ENCODE measurements at regions not wholly inside any gene's neighbourhood (a gene's known extent, or its start where the extent isn't known, plus 50 kb on each side); places are given as distances from the start of the nearest gene placed in this dataset.

GRCh38 chr10:44032216-44032615, 352.7 kb downstream of the CXCL12 start:
- TF ChIP-seq CTCF (IDR thresholded peaks at IDR 0.05) = no peak
- H3K9me3 Mint-ChIP-seq = no peaks in the 10 kb centered on the region
- no peak overlapping the region for H3K27ac ChIP-seq (ENCODE audit: low read depth in 1 of 2, low read length in 2 of 2)
- no peaks in the 10 kb centered on the region for H3K9me3 ChIP-seq (ENCODE audit: control insufficient read depth in 1 of 2, insufficient read depth in 1 of 2, low read length in 2 of 2)
- POLR2A ChIA-PET = no interaction called here
- ATAC-seq (ENCODE audit: poor library complexity) (no peak), DNase-seq (no peak)
- H3K4me3 ChIP-seq (ENCODE audit: low read length) = no peak overlapping the region
- H3K36me3 Mint-ChIP-seq (ENCODE audit: low read depth) = no peaks in the 10 kb centered on the region
- H3K36me3 ChIP-seq (ENCODE audit: insufficient read depth, low read length) = no peaks in the 10 kb centered on the region
- no peak overlapping the region for H3K27ac Mint-ChIP-seq
- peaks cover 17% of the 10 kb centered on the region for H3K27me3 Mint-ChIP-seq
- no peaks in the 10 kb centered on the region for H3K4me1 Mint-ChIP-seq (ENCODE audit: low read depth)
- no peaks in the 10 kb centered on the region for H3K4me1 ChIP-seq (ENCODE audit: insufficient read depth, low read length)
- CTCF ChIA-PET = no interaction called here
- no peak overlapping the region for H3K4me3 Mint-ChIP-seq
- intact Hi-C loops (cut with DNase I, micrococcal nuclease) = loop anchor here in 1 of 2 experiments (5.0 kb wide), 1 partner anchor 340 kb away; no protein-coding TSS in a partner anchor
- peaks cover 0 to 4% of the 10 kb centered on the region in 2 experiments for H3K27me3 ChIP-seq (ENCODE audit: control insufficient read depth in 1 of 2, insufficient read depth in 2 of 2, low read length in 2 of 2)

DNA sequence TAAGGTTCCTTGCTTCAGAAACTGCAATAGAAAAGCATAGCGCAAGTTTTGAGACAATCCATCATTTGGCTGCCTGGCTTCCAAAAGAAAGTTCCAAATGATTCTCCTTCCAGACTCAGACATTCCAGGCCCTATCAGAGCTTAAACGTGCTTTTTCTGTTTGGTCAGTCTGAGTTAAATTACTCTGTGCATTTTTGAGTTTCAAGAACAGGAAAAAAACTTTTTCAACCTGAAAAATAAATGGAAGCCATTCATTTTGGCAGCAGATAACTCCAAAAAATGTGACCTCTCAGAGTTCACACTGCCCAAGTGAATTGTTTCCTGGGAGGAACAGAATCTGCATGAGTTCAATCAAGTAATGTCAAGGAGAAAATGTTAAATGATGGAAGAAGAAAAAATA, 354.2 kb downstream of the CXCL12 start:
- no peaks in the 10 kb centered on the region for H3K4me1 ChIP-seq (ENCODE audit: insufficient read depth, low read length)
- peaks cover 0 to under 1% of the 10 kb centered on the region in 2 experiments for H3K27me3 ChIP-seq (ENCODE audit: control insufficient read depth in 1 of 2, insufficient read depth in 2 of 2, low read length in 2 of 2)
- intact Hi-C loops (cut with DNase I, micrococcal nuclease) = loop anchor here (1.0 to 5.0 kb wide), 4 partner anchors 338 to 359 kb away; no protein-coding TSS in a partner anchor
- no peak overlapping the region for H3K27ac ChIP-seq (ENCODE audit: low read depth in 1 of 2, low read length in 2 of 2)
- H3K27me3 Mint-ChIP-seq = peaks cover 23% of the 10 kb centered on the region
- no peak overlapping the region for H3K27ac Mint-ChIP-seq
- H3K9me3 Mint-ChIP-seq = no peaks in the 10 kb centered on the region
- POLR2A ChIA-PET = no interaction called here
- no peak for TF ChIP-seq CTCF (IDR thresholded peaks at IDR 0.05)
- H3K36me3 Mint-ChIP-seq (ENCODE audit: low read depth) = no peaks in the 10 kb centered on the region
- no peaks in the 10 kb centered on the region for H3K9me3 ChIP-seq (ENCODE audit: control insufficient read depth in 1 of 2, insufficient read depth in 1 of 2, low read length in 2 of 2)
- no peak for ATAC-seq (ENCODE audit: poor library complexity)
- DNase-seq = no peak
- CTCF ChIA-PET = no interaction called here
- H3K4me1 Mint-ChIP-seq (ENCODE audit: low read depth) = no peaks in the 10 kb centered on the region
- no peak overlapping the region for H3K4me3 ChIP-seq (ENCODE audit: low read length)
- no peaks in the 10 kb centered on the region for H3K36me3 ChIP-seq (ENCODE audit: insufficient read depth, low read length)
- no peak overlapping the region for H3K4me3 Mint-ChIP-seq

DNA sequence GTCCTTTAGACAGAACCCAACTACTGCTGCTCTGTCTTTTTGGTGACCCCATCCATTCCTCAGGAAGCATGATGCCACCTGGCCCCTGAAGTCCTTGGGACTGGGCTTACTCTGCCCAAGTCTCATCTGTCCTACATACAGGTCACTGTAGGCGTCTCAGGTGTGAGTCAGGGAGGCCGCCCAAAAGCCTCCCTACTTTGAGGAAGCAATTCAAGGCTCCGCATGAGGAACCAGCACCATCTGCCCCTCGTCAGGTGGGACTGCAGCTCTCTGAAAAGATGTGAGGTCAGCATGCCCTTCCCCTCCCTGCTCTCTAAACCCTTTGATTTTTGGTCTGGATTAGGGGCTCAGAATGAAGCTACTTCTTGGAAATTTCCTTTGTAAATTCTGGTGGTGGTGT, 354.8 kb downstream of the CXCL12 start:
- POLR2A ChIA-PET = no interaction called here
- Mint-ChIP-seq H3K9me3 (no peaks in the 10 kb centered on the region), H3K36me3 (ENCODE audit: low read depth) (no peaks in the 10 kb centered on the region), H3K4me1 (ENCODE audit: low read depth) (no peaks in the 10 kb centered on the region), H3K4me3 (no peak overlapping the region), H3K27ac (no peak overlapping the region), H3K27me3 (peaks cover 29% of the 10 kb centered on the region)
- Histone ChIP-seq H3K36me3 (ENCODE audit: insufficient read depth, low read length) (no peaks in the 10 kb centered on the region), H3K27ac (ENCODE audit: low read depth in 1 of 2, low read length in 2 of 2) (no peak overlapping the region), H3K27me3 (ENCODE audit: control insufficient read depth in 1 of 2, insufficient read depth in 2 of 2, low read length in 2 of 2) (no peaks in the 10 kb centered on the region), H3K4me3 (ENCODE audit: low read length) (no peak overlapping the region), H3K4me1 (ENCODE audit: insufficient read depth, low read length) (no peaks in the 10 kb centered on the region), H3K9me3 (ENCODE audit: control insufficient read depth in 1 of 2, insufficient read depth in 1 of 2, low read length in 2 of 2) (no peaks in the 10 kb centered on the region)
- DNase-seq (peak in 10 of 14 experiments; percentile 3 to 57 (median 12)), ATAC-seq (ENCODE audit: poor library complexity) (peak; percentile 54)
- CTCF ChIA-PET = no interaction called here
- no peak for TF ChIP-seq CTCF (IDR thresholded peaks at IDR 0.05)
- intact Hi-C loops (cut with DNase I, micrococcal nuclease) = loop anchor here (1.0 to 5.0 kb wide), 4 partner anchors 338 to 359 kb away; no protein-coding TSS in a partner anchor

Data from CD4-positive, alpha-beta T cell (primary cell).